ENCODE measurements at regions not wholly inside any gene's neighbourhood (a gene's known extent, or its start where the extent isn't known, plus 50 kb on each side); places are given as distances from the start of the nearest gene placed in this dataset.
"Not testable (repeated sequence)": the region's sequence is repeated elsewhere in the genome, so short reads cannot be mapped to it uniquely, and the experiment has no call there.

DNA sequence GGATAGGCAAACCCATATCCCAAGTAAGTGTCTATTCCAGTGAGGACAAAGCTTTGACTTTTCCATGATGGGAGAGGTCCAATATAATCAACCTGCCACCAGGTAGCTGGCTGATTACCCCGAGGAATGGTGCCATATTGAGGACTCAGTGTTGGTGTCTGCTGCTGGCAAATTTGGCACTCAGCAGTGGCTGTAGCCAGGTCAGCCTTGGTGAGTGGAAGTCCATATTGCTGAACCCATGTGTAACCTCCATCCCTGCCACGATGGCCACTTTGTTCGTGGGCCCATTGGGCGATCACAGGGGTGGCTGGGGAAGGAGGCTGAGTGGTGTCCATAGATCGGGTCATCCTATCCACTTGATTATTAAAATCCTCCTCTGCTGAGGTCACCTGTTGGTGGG, 65.5 kb upstream of the CFAP126 start:
- TF ChIP-seq, protein P1, sequence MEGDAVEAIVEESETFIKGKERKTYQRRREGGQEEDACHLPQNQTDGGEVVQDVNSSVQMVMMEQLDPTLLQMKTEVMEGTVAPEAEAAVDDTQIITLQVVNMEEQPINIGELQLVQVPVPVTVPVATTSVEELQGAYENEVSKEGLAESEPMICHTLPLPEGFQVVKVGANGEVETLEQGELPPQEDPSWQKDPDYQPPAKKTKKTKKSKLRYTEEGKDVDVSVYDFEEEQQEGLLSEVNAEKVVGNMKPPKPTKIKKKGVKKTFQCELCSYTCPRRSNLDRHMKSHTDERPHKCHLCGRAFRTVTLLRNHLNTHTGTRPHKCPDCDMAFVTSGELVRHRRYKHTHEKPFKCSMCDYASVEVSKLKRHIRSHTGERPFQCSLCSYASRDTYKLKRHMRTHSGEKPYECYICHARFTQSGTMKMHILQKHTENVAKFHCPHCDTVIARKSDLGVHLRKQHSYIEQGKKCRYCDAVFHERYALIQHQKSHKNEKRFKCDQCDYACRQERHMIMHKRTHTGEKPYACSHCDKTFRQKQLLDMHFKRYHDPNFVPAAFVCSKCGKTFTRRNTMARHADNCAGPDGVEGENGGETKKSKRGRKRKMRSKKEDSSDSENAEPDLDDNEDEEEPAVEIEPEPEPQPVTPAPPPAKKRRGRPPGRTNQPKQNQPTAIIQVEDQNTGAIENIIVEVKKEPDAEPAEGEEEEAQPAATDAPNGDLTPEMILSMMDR (IDR thresholded peaks at IDR 0.05), result not testable (repeated sequence)
- TF ChIP-seq SIN3A (IDR thresholded peaks at IDR 0.05; ENCODE audit: borderline replicate concordance, low read depth, low read length), result not testable (repeated sequence)

All from SK-N-SH (cell line).